ENCODE measurements at regions not wholly inside any gene's neighbourhood (a gene's known extent, or its start where the extent isn't known, plus 50 kb on each side); places are given as distances from the start of the nearest gene placed in this dataset.
"Not testable (repeated sequence)": the region's sequence is repeated elsewhere in the genome, so short reads cannot be mapped to it uniquely, and the experiment has no call there.

DNA sequence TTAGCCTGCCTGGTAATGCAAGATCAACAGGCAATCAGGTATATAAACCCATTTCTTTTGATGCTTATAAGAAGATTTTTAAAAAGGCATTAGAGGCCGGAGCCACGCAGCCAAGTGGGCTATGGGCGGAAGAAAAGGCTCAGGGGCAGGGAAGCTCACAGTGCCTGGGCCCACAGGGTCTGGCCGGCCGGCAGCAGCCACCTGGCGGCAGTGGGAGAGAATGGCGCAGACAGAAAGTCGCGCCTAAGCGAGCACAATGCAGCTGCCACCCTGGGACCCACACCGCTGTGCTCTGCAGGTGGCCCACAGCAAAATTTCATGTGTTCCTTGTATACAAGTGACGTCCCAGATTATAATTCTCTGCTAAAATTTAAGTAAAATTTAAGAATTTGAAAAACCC lies 448.6 kb upstream of the RASGRP1 start:
- FAIRE-seq (no peak), DNase-seq (ENCODE audit: insufficient read length, low spot score) (no peak)

DNA sequence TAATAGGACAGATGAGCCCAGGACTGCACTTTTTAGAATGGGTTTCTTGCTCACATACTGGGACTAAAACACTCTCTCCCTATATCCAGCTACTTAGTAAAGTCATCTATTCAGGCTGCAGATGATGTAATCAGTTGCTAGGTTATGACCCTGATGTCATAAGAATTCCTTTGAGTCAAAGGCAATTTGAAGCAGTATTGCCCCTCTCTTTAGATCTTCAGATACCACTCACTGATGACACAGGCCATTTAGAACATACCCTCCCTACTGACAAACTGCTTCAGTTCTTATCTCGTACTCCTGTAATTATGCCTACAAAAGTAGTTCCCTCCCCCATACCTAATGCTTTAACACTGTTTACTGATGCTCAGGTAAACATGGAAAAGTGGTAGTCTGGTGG lies 450.1 kb upstream of the RASGRP1 start:
- no peak for FAIRE-seq

DNA sequence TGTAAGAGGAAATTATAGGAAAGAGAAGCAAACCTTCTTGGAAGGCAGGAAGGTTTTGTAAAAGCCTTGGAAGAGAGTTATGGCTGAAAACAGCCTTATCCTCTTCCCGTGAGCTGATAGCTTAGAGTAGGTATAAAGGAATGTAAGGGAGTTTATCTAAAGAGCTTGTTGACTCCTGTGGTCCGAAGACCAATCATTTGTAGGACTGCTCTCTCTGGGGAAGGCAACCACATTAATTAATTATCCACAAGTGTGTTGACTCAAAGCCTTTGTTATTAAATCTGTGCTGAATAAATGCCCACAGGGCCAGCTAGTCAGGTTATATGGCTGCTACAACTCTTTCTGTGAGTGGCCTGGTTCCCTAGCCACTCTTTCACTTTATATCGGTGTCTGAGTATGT lies 452.1 kb upstream of the RASGRP1 start:
- FAIRE-seq (no peak), DNase-seq (ENCODE audit: insufficient read length, low spot score) (no peak)

More for the DNA sequence above, 450.1 kb upstream of the RASGRP1 start:
- DNase-seq (ENCODE audit: insufficient read length, low spot score): no peak

DNA sequence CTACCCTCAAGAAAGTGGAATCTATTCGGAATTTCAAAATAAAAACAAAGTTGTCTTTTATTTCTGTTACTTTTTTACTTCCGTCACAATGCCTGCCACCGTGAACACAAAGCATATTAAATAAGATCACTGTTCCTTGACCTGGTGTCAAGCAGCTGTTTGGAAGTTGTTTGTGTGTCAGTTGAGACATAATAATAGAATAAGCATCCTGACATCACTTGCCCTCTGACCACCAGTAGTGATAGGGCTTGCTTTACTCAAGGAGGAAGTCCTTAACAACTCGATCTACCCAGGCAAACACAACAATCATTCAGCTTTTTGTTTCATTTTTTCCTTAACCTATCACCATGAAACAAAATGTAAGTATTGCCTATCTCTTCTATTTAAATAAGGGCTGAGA lies 454.4 kb upstream of the RASGRP1 start:
- no peak for DNase-seq (ENCODE audit: insufficient read length, low spot score)
- FAIRE-seq: no peak

DNA sequence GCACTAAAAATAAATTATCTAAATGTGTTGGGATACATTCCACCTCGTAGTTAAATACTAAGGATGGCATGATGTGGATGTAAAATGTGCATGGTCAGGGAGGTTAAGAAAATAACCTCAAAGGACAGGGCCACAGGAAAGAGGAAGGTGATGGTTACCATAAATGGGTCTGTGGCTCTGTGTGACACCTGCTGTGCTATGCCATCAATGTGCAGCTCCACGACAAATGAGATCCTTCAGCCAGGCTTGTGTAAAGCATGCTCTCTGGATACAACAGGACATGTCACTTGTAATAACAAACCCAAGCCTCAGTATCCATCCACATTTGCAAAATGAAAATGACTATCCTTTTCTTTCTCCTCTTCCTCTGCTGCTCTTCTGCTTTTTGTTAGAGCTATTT lies 456.7 kb upstream of the RASGRP1 start:
- DNase-seq (ENCODE audit: insufficient read length, low spot score) (no peak), FAIRE-seq (no peak)

DNA sequence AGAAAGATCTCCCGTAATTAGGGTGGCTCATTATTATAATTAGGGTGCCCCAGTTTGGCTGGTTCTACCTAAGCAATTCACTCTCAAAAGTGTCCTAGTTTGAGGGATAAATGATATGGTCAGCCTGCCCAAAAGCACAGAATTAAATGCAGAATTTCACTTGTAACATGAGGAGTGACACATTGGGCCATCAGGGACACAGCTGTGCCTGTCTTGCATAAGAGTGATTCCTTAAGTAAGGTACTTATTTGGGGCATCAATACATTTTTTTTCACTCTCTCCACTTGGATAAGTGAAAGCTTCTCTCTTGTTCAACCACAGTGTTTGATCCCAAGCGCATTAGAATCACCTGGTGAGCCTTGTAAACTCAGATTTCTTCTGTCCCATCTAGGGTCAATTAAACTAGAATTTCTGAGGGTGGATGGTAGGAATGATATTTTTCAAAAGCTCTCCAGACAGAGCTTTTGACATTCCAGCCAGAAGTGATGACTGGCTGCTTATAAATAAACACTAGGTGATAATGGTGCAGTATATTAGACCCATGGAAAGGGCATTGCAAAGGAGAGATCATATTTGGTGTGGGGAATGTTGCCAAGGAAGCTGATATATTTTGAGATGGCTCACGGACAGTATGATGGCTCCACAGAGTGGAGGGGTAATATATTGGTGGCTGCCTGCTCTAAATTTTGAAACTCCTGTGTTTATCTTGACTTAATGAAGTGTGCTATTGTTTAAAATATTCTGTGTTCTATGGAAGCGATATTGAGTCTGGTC lies 458.1 kb upstream of the RASGRP1 start:
- FAIRE-seq (no peak), DNase-seq (ENCODE audit: insufficient read length, low spot score) (no peak)

DNA sequence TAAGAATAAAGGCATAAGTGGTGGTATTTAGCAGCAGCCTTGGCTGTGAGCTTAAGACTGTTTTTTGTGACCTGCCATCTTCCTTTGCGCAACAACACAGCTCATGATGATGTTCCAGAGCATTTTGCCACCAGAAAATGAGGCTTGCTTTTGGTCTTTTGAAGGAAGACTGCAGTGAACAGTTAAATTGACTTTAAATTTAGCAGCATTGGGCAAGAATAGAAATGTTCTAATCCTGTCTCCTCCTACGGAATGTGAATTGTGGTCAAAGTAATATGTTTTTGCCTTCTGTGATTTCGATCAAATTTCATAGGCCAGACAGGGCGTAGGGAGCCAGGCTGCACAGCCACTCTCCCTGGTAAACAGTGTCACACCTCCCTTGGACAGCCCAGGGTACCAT lies 460.7 kb upstream of the RASGRP1 start:
- no peak for DNase-seq (ENCODE audit: insufficient read length, low spot score)
- no peak for FAIRE-seq

DNA sequence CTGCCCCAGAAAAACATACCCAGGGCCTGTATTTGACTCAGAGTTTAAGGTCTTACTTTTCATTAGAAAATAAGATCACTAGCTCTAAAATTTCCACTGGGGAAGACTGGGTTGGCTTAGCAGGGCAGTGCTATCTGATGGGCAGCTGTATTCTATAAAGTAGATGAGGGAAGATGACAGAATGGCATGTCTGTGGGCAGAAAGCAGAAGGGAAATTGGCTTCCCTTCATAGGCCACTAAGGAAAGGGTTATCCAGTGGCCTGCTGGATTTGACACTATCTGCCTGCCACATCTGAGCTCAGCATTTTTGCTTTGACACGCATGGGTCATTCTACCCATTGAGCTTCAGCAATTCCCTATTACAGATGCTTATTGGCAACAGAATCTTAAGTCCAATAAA lies 461.3 kb upstream of the RASGRP1 start:
- FAIRE-seq (no peak), DNase-seq (ENCODE audit: insufficient read length, low spot score) (no peak)

DNA sequence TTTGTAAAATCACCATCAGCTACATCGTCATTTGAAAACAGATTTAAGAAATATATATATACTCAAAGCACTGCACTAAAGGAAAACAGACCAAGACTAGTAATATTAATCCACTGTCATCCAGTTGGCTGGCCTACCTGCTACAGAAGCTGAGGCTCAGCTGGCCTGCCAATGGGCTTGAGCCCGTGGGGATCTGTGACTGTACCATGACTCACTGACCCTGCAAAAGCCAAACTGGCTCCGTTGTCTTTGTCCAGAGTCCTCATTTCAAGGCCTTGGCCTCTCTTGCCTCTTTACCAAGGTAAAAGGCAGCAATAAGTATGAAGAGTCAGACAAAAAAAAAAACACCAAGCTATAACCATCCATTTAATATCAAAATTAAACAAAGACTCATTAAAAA lies 463.5 kb upstream of the RASGRP1 start:
- FAIRE-seq (no peak), DNase-seq (ENCODE audit: insufficient read length, low spot score) (peak; percentile 8)

DNA sequence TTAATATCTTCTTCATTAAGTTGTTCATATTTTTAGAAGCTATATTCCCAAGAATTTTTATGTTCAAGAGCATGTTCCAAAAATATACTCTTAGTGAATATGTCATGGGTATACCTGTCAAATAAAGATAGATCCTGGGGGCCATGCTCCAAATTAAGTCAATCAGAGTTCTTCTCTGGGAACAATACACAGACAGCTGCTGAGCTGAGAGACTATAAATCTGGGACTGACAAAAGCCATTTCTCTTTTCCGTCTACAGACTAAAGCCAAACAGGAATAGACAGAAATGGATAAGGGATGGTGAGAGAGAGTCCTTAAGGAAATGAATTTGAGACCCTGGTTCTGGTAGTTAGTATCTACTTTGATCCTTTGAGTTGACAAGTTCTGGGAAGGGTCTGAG lies 465.1 kb upstream of the RASGRP1 start:
- FAIRE-seq: no peak
- DNase-seq (ENCODE audit: insufficient read length, low spot score): no peak

DNA sequence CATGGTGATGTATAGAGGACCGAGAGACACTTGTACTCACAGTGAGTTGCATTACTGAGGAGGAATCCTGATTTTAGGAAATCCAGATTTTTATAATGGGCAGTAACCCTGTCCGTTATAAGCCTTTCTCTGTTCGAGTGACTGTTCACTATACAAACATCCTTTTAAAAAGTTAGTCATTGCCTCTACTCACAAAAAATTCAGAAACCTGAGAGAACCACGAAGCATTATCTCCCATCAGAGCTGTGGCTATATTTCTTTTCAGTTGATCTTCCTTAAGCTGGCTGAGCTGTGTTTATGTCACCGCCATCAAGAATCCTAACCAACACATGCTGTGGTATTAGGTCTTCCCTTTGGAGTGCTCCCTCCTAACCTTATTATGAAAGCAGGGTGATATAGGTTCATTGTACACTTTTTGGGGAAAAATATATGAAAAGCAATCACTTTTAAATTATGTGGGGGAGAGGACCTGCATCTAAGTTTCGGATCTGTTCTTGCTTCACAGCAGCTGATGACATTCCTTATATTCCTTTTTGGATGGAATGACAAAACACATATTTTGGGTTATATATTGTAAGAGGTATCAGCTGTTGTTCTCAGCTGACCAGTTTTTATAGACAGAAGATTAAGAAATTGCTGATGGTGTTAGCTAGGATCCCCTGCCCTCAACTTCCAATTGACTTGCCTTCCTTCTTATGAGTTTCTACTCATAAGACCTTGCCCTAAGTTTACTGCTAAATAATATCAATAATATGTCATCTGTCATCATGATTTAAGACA lies 465.9 kb upstream of the RASGRP1 start:
- no peak for DNase-seq (ENCODE audit: insufficient read length, low spot score)
- FAIRE-seq: no peak

DNA sequence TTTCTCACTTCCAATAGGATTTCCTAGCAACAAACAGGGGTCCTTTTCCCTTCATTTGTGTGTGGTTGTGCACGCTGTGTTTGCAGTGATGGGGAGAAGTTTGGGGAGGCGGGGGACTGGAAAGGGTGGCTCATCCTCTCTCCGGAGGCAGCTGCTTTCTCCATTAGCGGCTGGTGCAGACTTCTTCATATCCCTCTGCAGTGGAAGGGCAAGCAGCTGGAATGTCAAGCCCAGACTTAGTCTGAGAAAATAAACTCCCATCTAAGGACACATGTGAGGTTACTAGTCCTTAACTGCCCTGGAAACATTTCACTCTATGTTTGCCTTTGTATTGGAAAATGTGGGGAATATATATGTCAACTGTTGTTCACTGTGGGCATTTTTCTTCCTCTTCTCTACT lies 467.0 kb upstream of the RASGRP1 start:
- FAIRE-seq (no peak), DNase-seq (ENCODE audit: insufficient read length, low spot score) (no peak)

DNA sequence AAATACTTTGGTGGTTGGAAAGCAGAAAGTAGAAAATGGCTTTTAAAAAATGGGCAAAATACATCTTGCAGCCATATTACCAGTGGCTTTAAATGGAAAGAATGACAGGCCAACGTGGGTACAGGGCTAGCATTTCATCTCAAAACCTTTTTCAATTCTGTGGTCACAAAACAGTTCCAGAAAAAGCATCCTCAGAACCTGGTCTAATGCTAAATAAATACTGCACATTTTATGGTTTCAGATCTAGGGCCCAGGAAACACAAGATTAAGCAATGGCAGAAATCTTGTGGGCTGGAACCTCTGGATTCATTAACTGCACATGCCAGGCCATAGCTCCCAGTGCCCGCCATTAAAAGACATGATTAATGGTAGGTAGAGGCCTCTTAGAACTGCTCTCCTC lies 470.2 kb upstream of the RASGRP1 start:
- FAIRE-seq: no peak

DNA sequence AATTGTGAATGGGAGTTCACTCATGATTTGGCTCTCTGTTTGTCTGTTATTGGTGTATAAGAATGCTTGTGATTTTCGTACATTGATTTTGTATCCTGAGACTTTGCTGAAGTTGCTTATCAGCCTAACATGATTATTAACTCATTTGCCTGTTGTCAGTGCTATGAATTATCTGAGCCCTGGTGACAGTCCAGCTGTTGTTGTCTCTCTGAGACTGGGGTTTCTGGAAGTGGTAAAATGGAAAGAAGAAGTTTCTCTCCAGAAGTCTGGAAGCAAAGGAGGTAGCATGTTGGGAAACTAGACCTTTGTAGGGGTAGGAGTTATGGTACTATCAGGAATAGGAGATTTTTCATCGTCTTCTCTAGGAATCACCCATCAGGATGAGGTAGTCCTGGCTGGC lies 473.0 kb upstream of the RASGRP1 start:
- not testable (repeated sequence) for DNase-seq (ENCODE audit: insufficient read length, low spot score); FAIRE-seq

More for the DNA sequence above, 470.2 kb upstream of the RASGRP1 start:
- no peak for DNase-seq (ENCODE audit: insufficient read length, low spot score)

DNA sequence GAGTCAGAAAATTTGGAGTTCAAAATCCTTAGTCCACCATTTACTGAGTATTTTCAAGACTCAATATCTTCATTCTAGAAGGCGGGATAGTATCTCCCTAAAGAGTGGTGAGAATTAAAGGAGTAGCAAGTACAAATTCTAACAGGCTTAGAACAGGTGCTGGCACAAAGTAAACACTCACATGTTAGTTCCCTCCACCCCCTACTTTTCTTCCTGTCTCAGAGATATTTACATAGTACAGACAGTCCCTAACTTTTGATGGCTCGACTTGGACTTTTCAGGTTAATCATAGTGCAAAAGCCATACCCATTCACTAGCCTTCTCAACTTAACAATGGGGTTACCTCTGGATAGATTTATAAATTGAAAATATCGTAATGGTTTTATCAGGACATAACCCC lies 476.2 kb upstream of the RASGRP1 start:
- DNase-seq (ENCODE audit: insufficient read length, low spot score) (no peak), FAIRE-seq (no peak)

DNA sequence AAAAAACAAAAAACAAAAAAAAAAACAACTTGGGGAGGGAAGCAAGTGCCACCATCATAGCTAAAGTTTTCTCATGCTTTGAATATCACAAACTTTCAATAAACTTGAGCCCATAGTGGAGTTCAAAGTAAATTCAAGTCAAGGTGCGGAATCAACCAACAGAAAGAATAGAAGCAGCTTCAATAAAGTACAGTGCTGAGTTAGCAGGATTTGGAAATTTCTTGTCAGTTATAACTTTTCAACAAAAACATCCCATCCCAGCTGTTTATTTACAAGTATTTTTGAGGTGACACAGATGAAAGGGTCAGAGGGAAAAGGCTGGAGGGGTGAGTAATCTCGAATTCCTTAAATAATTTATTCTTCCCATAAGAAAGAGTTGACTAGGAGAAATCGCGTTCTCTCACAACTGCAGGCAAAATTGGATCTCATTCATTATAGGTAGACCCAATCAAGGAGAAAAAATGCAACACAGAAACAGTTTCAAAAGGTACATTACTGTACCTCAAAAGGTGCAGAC lies 477.4 kb upstream of the RASGRP1 start:
- DNase-seq (ENCODE audit: insufficient read length, low spot score) (no peak), FAIRE-seq (no peak)

DNA sequence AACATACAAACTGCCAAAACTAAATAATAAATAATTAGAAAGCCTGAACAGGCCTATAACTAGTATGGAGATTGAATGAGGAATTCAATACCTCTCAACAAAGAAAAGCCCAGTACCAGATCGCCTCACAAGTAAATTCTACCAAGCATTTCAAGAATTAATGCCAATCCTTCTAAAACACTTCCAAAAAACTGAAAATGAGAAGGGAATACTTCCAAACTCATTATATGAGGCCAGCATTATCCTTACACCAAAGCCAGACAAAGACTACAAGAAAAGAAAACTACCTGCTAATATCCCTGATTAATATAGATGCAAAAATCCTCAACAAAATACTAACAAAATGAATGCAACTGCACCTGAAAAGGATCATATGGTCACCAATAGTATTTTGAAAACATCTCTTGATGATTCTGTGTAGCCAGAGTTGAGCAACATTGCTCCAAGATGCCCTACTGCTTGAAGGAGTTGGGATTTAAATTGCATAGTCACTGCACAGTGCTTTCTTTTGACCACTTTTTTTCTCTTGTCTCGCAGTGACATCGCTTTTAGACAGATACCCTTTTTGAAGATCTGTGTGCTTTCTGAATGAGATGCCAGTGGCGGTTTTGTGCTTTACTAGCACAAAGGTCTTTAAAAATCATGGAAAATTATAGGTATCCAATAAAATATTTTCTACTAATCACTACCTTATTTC lies 487.2 kb upstream of the RASGRP1 start:
- DNase-seq (ENCODE audit: insufficient read length, low spot score): no peak
- no peak for FAIRE-seq

DNA sequence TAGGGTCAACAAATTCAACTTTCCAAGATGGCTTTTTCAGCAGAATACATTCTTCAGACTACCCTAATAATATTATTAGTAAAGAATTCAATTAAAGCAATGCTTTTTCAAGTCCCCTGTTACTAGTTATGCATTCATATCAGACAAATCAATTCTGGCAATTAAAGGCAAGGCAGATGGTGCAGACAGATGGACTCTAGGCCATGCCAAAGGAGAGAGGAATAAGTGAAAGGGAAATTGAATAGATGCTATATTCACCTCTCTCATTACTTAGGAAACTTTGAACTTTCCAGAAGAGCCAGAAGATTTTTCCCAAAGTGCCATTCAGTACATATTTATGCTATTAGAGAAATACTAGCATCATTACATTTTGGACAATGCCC lies 487.7 kb upstream of the RASGRP1 start:
- FAIRE-seq (no peak), DNase-seq (ENCODE audit: insufficient read length, low spot score) (no peak)

DNA sequence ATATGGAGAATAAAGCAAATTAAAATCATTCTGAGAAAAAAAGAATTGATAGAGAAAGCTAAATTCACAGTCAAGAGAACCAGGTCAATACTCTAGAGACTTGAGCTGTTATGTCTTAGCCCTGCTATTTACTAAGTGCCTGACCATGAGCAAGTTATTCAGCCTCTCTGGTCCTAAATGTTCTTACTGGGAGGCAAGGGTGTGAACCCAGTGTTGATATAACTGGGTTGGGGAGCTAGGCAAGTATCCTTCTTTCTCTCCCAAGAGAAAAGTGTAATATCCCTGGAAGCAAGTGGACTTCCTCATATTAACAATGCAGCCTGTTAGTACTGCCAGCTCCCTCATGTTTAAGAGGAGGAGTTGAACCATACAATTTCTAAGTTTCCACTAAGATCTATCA lies 488.9 kb upstream of the RASGRP1 start:
- FAIRE-seq: no peak
- no peak for DNase-seq (ENCODE audit: insufficient read length, low spot score)

DNA sequence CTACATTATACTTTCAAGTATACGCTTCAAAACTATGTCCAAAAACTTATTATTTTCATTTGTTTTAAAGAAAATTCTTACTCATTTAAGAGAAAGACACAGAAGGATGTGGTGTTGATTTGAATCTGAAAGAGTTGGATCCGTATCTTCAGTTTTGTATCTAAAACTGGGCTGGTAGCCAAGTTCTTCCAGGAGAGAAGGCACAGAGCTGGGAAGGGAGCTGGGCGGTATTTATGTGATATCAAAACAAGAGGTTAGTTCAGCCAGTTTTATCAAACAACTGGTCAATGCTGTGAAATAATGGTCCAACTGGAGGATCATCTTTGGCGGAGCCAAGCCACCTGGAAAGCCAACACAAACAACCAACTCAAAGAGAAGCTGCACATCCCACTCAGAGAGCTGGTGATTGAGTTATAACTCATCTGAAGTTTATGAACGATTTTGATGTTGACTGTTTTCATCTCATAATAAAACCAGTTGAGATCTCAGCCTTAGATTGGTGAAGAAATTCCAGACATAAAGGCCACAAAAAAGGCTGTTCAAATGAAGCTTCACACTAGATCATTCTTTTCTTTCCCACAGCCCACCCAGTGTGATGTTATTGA lies 489.6 kb upstream of the RASGRP1 start:
- DNase-seq (ENCODE audit: insufficient read length, low spot score): no peak
- FAIRE-seq: no peak

DNA sequence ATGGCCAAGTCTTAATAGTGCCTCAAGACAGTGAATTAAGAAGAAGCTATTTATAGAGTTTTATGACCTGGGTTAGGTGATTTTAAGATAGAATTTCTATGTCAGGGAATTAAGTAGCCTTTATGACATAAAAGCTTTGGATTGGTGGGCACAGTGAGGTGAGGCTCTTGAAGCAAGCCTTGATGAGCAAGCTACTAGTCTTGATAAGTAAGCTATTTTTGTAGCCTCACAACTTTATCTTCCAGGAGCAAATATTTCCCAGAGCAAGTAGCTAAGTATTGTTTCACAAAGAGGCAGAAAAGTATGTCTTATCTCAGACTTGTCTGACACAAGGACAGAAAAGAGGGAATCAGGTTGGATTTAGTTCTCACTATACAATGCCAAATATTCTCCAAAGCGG lies 491.7 kb upstream of the RASGRP1 start:
- DNase-seq (ENCODE audit: insufficient read length, low spot score) (no peak), FAIRE-seq (no peak)

Data from HTR-8/SVneo (cell line).